GM23338 (cell line): ENCODE measurements at regions not wholly inside any gene's neighbourhood (a gene's known extent, or its start where the extent isn't known, plus 50 kb on each side); places are given as distances from the start of the nearest gene placed in this dataset.

ENCODE experiments used
- ATAC-seq: fragments of 200-7000 bp; cut with Tn5 transposase; 3 replicates; pipeline ENCODE4 v1.9.1; 2020
- DNase-seq: peaks from one replicate; pipeline ENCODE4 v3.0.0-alpha.2; 2015; ENCODE audit warnings: low spot score
- H2AFZ ChIP-seq: fragments of 200-600 bp; sonication (generic); 2 replicates; pipeline ENCODE4 v1.8.0; 2016; ENCODE audit warnings: antibody characterized with exemption, mild to moderate bottlenecking, moderate library complexity
- H3F3A ChIP-seq: fragments of 200-600 bp; sonication (generic); replicated peaks from 2 replicates; pipeline ENCODE4 v1.8.0; 2017; ENCODE audit warnings: antibody characterized with exemption, mixed run types, low read depth
- H3K27ac ChIP-seq: fragments of 200-600 bp; sonication (generic); 2 replicates; pipeline ENCODE4 v1.6.1; 2016; ENCODE audit warnings: low read depth
- H3K27me3 ChIP-seq: fragments of 200-600 bp; sonication (generic); 2 replicates; pipeline ENCODE4 v1.8.0; 2016; ENCODE audit warnings: mild to moderate bottlenecking, mixed run types, moderate library complexity; ENCODE audit not compliant: insufficient read depth
- H3K36me3 ChIP-seq: fragments of 200-600 bp; sonication (generic); 2 replicates; pipeline ENCODE4 v1.8.0; 2016; ENCODE audit warnings: mild to moderate bottlenecking; ENCODE audit not compliant: insufficient read depth
- H3K4me1 ChIP-seq: fragments of 200-600 bp; sonication (generic); 2 replicates; pipeline ENCODE4 v1.8.0; 2016; ENCODE audit warnings: mild to moderate bottlenecking, moderate library complexity; ENCODE audit not compliant: insufficient read depth
- H3K4me2 ChIP-seq: fragments of 200-600 bp; sonication (generic); 2 replicates; pipeline ENCODE4 v1.7.1; 2017; ENCODE audit warnings: mixed run types
- H3K4me3 ChIP-seq: fragments of 200-600 bp; sonication (generic); 2 replicates; pipeline ENCODE4 v1.6.1; 2016; ENCODE audit warnings: mixed run types
- H3K79me2 ChIP-seq: fragments of 200-600 bp; sonication (generic); replicated peaks from 2 replicates; pipeline ENCODE4 v1.8.0; 2017; ENCODE audit warnings: mild to moderate bottlenecking; ENCODE audit not compliant: insufficient read depth
- H3K9me2 ChIP-seq: fragments of 200-600 bp; sonication (generic); 2 replicates; pipeline ENCODE4 v1.8.0; 2017; ENCODE audit not compliant: insufficient read depth
- H4K20me1 ChIP-seq: fragments of 200-600 bp; sonication (generic); replicated peaks from 2 replicates; pipeline ENCODE4 v1.8.0; 2017; ENCODE audit warnings: mild to moderate bottlenecking; ENCODE audit not compliant: insufficient read depth
- H3K27ac Mint-ChIP-seq: 2 replicates; pipeline ENCODE4 v1.8.0; 2020; ENCODE audit warnings: inconsistent platforms, mild to moderate bottlenecking, moderate library complexity, mixed read lengths
- H3K27me3 Mint-ChIP-seq: 3 replicates; pipeline ENCODE4 v1.8.0; 2022; ENCODE audit warnings: low read depth, mild to moderate bottlenecking, moderate library complexity, mixed read lengths, inconsistent platforms; ENCODE audit not compliant: insufficient read depth, poor library complexity
- H3K36me3 Mint-ChIP-seq: 3 replicates; pipeline ENCODE4 v1.8.0; 2021; ENCODE audit warnings: low read depth, mild to moderate bottlenecking, inconsistent platforms, moderate library complexity, mixed read lengths
- H3K4me1 Mint-ChIP-seq: 3 replicates; pipeline ENCODE4 v1.8.0; 2020; ENCODE audit warnings: mild to moderate bottlenecking, inconsistent platforms, mixed read lengths
- H3K4me3 Mint-ChIP-seq: 3 replicates; pipeline ENCODE4 v1.8.0; 2021; ENCODE audit warnings: moderate library complexity, mild to moderate bottlenecking, inconsistent platforms, mixed read lengths
- H3K9me3 Mint-ChIP-seq: 3 replicates; pipeline ENCODE4 v1.8.0; 2020; ENCODE audit warnings: moderate library complexity, mild to moderate bottlenecking, inconsistent platforms, mixed read lengths
- CTCF ChIP-seq, 2 experiments: fragments of 200-600 bp in 1 of 2; sonication (generic) in 1 of 2; conservative IDR thresholded peaks; 2 replicates each; pipeline versions ENCODE4 v1.5.1 to v1.6.1; 2016 to 2017; ENCODE audit warnings: antibody characterized with exemption in 2 of 2, low read depth in 2 of 2, mild to moderate bottlenecking in 2 of 2, moderate library complexity in 1 of 2
- JUNB ChIP-seq: IDR thresholded peaks from one replicate; pipeline ENCODE4 v1.6.1; 2016; ENCODE audit warnings: antibody characterized with exemption; ENCODE audit not compliant: unreplicated experiment
- POLR2AphosphoS5 ChIP-seq: IDR thresholded peaks from 2 replicates; pipeline ENCODE4 v1.6.1; 2016; ENCODE audit warnings: antibody characterized with exemption, low read depth
- REST ChIP-seq: IDR thresholded peaks from one replicate; pipeline ENCODE4 v1.6.1; 2018; ENCODE audit warnings: antibody characterized with exemption; ENCODE audit not compliant: unreplicated experiment
- STAT1 ChIP-seq: IDR thresholded peaks from one replicate; pipeline ENCODE4 v1.6.1; 2016; ENCODE audit warnings: antibody characterized with exemption; ENCODE audit not compliant: unreplicated experiment
- ZNF114 ChIP-seq: fragments of 250-450 bp; sonication (Bioruptor Pico); IDR thresholded peaks from 2 replicates; pipeline ENCODE4 v1.5.0; 2020; ENCODE audit warnings: mild to moderate bottlenecking, moderate library complexity
- ZNF462 ChIP-seq: fragments of 250-450 bp; sonication (Bioruptor Pico); IDR thresholded peaks from 2 replicates; pipeline ENCODE4 v1.5.0; 2020; ENCODE audit warnings: mild to moderate bottlenecking, moderate library complexity

GRCh38 chr11:122604621-122605020, 50.9 kb upstream of the UBASH3B start:
- H3K4me3 Mint-ChIP-seq: no peak overlapping the region
- H3F3A ChIP-seq: no peaks in the 10 kb centered on the region
- no peak overlapping the region for H3K4me3 ChIP-seq
- TF ChIP-seq JUNB (no peak), REST (no peak), CTCF (conservative IDR thresholded peaks at IDR 0.05; ENCODE audit: low read depth in 2 of 2) (no peak), ZNF114 (no peak), ZNF462 (CRISPR knock-in tag) (no peak), POLR2AphosphoS5 (no peak), STAT1 (no peak)
- no peaks in the 10 kb centered on the region for H3K36me3 Mint-ChIP-seq
- H2AFZ ChIP-seq: peak overlapping the region; percentile 92
- peaks cover 3% of the 10 kb centered on the region for H3K27me3 Mint-ChIP-seq
- no peaks in the 10 kb centered on the region for H3K9me2 ChIP-seq
- no peaks in the 10 kb centered on the region for H4K20me1 ChIP-seq
- H3K79me2 ChIP-seq: no peaks in the 10 kb centered on the region
- 0 out of 2 replicates have a peak, but pooled peaks cover 5% of the 10 kb centered on the region for H3K4me1 ChIP-seq
- peaks cover 9% of the 10 kb centered on the region for H3K4me1 Mint-ChIP-seq
- ATAC-seq (peak; percentile 44; the same call in 2 of the 3 replicates), DNase-seq (no peak)
- H3K36me3 ChIP-seq: no peaks in the 10 kb centered on the region
- H3K27ac Mint-ChIP-seq: no peak overlapping the region
- H3K4me2 ChIP-seq: no peak overlapping the region
- no peaks in the 10 kb centered on the region for H3K27me3 ChIP-seq
- no peaks in the 10 kb centered on the region for H3K9me3 Mint-ChIP-seq
- no peak overlapping the region for H3K27ac ChIP-seq
